ENCODE measurements at regions not wholly inside any gene's neighbourhood (a gene's known extent, or its start where the extent isn't known, plus 50 kb on each side); places are given as distances from the start of the nearest gene placed in this dataset.
A peak's percentile ranks its signal among the peaks of the same experiment; 100 is the strongest.
"Not testable (repeated sequence)": the region's sequence is repeated elsewhere in the genome, so short reads cannot be mapped to it uniquely, and the experiment has no call there.

DNA sequence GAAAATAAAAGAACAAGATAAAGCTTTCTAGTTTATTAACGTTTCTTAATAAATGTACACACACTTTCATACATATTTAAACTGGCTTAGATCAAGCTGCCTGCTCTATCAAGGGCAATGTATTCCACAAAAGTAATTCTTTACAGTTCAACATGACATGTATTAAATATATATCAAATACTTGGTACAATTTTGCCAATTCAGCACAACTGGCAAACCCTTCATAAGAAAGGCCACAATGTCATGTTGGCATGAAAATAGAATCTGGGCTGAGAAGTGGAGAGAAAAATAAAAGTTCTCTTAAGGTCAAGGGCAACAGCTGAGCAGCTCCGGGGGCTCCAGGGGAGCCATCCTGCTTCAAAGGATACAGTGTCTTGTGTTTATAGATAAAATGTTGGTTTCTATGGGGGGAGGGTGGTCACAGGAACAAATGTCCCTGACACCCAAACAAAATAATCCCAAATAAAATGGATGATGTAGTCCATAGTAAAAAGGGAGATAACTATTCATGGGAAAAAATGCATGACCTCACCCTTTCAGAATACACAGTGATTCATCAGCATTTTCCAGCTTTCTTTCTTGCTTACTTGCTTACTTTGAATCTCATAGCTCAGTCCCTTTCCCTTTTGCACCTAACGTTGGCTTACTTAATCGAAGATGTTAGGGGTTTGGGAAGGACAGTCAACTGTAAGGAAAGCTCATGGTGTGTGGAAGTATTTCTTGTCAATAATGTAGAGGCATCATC, 494.9 kb downstream of the NYAP2 start:
- DNase-seq = peak; percentile 3

GRCh38 chr2:225893151-225893550, 493.6 kb downstream of the NYAP2 start:
- no peak for DNase-seq

- no peak for DNase-seq
These were observed 492.3 kb downstream of the NYAP2 start for GRCh38 chr2:225891771-225892170.

- no peak for DNase-seq
These were observed 491.5 kb downstream of the NYAP2 start for GRCh38 chr2:225891013-225891412.

DNA sequence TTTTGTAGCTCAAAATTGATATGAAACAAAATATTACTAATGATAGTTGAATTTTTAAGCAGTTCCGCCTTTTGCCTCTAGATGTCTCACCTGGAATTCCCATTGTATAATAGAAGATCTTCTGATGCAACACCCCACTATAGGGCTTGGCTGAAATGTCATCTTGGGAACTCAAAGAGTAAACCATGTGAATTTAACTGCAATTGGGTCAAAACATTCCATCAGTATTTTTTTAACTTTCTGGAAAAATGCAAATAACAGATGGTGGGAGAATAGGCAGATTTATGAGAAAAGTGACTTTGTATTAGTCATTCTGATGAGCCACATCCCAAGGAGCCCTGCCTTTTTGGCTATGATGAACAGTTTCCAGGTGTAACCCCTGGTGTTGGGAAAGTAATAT, 489.9 kb downstream of the NYAP2 start:
- DNase-seq = peak; percentile 60

DNA sequence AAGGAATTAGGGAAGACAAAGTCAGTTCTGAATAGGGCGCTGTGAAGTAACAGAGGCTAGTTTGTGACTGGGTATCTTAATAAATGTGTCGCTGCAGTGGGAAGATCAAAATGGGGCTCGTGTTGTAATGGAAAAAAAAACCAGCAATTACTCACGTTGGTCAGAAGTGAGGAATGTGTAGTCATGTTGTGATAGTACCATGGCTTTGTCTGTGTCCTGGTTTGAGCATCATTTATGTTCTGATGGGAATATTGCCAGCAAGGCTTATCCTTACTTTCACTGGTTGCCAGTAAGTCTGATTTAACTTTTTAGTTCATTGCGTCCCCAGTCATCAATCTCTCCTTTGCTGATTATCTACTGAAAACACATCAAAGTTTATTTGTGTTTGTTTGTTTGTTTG, 467.6 kb downstream of the NYAP2 start:
- DNase-seq = no peak

GRCh38 chr2:225865468-225865867, 466.0 kb downstream of the NYAP2 start:
- no peak for DNase-seq

GRCh38 chr2:225864394-225864793, 464.9 kb downstream of the NYAP2 start:
- DNase-seq = no peak

DNA sequence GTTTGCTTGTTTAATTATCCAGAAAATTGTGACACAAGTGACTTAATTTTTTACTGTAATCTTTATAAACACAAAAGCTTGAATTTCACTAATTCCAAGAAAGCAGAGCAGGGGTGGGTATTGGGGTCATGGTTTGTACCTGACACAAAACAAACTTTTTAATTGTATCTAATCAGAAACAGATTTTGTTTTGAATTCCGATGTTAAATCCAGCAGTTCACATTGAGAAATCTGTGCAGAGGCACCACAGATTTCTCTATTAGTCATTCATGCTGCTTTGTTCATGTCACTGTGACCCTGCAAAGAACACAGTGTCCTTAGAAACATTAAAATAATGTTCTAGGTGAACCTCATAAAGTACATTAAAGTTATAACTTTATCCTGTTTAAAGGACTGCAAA, 443.4 kb downstream of the NYAP2 start:
- DNase-seq = no peak

- DNase-seq = peak; percentile 8
These were observed 441.8 kb downstream of the NYAP2 start for GRCh38 chr2:225841314-225841713.

DNA sequence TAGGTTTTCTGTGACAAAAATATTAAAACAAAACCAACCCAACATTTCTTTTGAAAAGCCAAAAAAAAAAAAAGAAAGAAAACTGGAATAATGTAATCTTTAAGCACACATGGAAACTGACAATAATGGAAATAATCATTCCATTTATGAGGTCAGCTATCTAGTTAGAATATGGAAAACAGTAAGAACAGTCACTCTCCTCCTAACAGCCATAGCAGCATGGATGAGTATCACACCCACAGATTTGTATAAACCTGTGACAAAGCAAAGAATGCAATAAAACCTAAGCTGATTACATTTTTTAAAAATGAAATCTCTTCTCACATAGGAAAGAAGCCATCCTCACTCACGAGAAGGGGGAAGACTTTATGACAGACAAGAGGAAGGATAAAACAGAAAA, 437.8 kb downstream of the NYAP2 start:
- DNase-seq = no peak

DNA sequence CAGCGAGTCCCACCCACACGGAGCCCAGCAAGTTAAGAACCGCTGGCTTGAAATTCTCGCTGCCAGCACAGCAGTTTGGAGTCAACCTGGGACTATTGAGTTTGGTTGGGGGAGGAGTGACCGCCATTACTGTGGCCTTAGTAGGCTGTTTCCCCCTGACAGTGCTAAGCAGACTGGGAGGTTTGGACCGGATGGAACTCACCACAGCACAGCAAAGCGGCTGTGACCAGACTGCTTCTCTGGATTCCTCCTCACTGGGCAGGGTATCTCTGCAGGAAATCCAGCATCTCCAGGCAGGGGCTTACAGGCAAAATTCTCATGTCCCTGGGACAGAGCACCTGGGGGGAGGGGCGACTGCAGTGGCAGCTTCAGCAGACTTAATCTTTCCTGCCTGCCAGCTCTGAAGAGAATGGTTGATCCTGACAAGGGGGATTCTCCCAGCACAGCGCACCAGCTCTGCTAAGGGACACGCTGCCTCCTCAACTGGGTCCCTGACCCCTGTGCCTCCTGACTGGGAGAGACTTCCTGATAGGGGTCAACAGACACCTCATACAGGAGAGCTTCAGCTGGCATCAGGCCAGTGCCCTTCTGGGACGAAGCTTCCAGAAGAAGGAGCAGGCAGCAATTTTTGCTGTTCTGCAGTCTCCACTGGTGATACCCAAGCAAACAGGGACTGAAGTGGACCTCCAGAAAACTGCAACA, 425.4 kb downstream of the NYAP2 start:
- no peak for DNase-seq

DNA sequence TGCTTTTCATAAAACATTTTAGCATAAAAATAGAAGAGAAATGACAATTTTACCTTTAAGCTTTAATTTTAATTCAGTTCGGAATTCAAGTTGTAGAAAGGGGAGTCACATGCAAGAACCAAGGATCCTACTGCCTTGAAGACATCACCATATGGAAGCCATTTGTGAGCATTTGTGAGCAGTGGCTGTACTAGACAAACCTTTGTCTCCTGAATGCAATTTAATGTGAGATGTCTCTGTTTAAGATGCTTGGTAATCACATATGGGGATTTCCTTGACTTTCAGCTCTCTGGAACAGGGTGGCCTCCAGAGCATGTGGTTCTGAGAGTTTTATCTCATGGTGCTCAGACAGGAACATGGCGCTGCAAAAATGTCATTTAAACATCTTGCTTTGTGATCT, 421.8 kb downstream of the NYAP2 start:
- DNase-seq = no peak

DNA sequence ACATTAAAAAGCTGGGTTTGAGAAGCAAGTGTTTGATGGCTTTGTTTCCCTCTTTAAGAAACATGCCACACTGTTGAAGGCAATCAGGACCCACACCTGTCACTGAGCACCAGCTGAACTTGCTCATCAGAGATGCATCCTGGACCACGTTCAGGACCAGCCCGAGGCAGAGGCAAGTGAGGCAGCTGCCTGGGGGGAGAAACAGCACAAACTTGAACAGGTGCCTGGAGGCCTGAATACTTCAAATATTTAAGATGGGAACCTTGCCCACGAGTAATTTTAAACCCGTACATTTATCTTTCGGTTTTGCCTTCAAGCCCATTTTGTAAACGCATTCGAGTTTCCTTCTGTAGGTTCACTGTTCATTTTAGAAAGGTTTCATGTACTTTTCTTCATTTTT, 421.3 kb downstream of the NYAP2 start:
- no peak for DNase-seq

DNA sequence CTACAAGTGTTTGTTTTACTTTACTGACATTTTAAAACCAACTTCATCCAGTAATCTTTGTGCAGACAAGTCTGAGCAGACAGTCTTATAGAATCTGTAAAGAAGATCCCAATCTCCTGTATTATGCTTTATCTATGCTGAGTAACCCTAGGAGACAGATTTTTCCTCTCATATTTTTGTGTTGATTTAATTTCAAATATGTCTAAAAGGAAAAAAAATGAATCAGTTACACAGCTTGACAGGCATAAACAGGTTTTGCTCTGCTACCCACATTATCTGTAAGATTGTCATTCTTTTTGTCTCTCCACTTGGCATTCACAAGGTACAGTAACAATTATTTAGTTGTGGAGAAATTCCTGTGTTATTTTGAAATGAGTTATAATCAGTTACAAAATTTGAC, 415.0 kb downstream of the NYAP2 start:
- DNase-seq = no peak

DNA sequence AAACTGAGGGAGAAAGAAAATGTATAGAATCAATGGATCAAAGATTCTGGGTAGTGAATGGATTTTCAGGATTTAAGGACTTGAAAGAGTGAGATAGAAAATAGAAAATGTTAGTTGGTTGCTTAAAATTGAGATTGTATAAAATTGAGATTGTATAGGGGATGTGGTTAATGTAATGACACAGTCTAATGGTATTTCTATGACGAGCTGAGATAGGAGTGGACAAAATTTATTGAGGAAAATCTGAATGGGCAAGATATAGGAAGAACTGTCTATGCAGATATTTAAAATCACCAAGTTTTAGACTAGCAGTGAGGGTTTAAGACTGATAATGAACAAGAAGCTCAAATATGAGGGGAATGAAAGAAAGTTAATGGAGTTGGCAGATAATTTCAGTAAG, 406.6 kb downstream of the NYAP2 start:
- DNase-seq = no peak

- not testable (repeated sequence) for DNase-seq
These were observed 402.6 kb downstream of the NYAP2 start for GRCh38 chr2:225802076-225802475.

GRCh38 chr2:225797394-225797793, 397.9 kb downstream of the NYAP2 start:
- DNase-seq = no peak

DNA sequence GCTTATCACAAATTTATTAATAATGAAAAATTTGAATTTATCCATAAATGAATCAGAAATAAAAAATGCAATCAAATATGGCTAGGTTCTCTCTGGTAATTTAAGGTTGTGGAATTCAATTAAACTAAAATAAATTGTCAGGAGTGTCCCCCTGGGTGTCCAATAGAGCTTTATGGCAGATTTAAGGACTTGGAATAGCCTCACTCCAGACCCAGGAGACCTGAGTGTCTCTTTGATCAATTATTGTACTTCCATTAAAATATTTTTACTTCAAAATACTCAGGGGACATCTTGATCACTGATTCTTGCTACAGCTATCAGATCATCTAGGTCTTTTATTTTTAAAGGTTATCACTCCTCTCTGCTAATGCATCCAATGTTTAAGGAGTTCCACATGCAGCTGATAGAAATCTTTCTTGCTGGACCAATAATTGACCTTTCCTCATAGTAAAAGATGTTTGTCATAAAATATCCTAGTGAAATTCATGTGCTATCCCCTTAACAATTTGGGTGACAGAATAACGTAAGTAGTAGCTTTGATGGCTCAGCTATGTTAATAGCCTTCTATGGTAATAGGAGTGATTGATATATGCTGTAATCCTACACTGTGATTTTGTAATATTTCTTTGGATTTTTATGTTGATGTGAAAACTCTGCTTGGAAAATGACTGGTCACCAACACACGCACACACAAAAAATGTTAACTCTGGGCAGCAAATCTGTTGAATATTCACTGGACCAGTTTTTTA, 395.3 kb downstream of the NYAP2 start:
- no peak for DNase-seq

- DNase-seq = no peak
These were observed 394.4 kb downstream of the NYAP2 start for GRCh38 chr2:225793736-225794550.

DNA sequence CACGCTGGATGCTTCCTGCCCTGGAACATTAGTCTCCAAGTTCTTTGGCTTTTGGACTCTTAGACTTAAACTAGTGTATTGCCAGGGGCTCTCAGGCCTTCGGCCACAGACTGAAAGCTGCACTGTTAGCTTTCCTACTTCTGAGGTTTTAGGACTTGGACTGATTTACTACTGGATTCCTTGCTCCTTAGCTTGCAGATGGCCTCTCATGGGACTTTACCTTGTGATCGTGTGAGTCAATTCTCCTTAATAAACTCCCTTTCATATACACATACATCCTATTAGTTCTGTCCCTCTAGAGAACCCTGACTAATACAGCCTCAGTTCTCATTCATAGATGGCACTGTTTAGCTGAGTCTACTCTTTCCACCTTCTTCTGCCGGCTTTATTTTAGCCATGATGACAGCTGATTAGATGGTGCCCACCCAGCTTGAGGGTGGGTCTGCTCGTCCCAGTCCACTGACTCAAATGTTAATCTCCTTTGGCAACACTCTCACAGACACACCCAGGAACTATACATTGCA, 389.1 kb downstream of the NYAP2 start:
- no peak for DNase-seq

GRCh38 chr2:225787497-225787896, 388.0 kb downstream of the NYAP2 start:
- DNase-seq = no peak

DNA sequence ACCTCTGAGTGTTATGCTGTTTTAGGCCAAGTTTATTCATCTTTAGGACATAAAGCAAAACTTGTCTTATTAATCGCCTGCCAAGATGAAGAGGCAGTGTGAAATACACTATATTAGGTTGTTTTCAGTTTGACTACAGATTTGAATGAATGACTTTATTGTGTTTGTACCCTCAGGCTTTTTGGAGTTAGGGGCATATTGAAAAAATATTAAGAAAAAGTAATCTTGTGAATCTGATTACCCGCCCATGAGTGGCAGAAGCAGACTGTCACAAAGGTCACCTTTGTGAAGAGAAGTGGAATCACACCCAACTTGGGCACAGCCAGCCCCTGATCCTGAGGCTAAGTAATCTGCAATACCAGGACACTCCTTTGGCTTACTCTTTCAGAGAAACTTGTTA, 382.5 kb downstream of the NYAP2 start:
- DNase-seq = no peak
